ENCODE measurements at regions not wholly inside any gene's neighbourhood (a gene's known extent, or its start where the extent isn't known, plus 50 kb on each side); places are given as distances from the start of the nearest gene placed in this dataset.

- no peak overlapping the region for H3K27ac Mint-ChIP-seq (ENCODE audit: low read depth, unreplicated experiment)
- ChIA-PET CTCF (interaction anchor here (0.9 kb wide), 1 partner anchor 156 kb away, joined by 3 read pairs; no protein-coding TSS in a partner anchor), POLR2A (no interaction called here)
- intact Hi-C loops (cut with micrococcal nuclease): no loop called here
- DNase-seq (ENCODE audit: unreplicated experiment): no peak
- H3K36me3 Mint-ChIP-seq (ENCODE audit: insufficient read depth, unreplicated experiment): no peaks in the 10 kb centered on the region
- BruUV-seq (replicated peaks): no TSS peak
- peaks cover 14% of the 10 kb centered on the region for H3K27me3 Mint-ChIP-seq (ENCODE audit: insufficient read depth, unreplicated experiment)
- H3K4me3 Mint-ChIP-seq (ENCODE audit: unreplicated experiment): no peak overlapping the region
- TF ChIP-seq CTCF (IDR thresholded peaks at IDR 0.05; ENCODE audit: unreplicated experiment): no peak
- H3K9me3 Mint-ChIP-seq (ENCODE audit: unreplicated experiment): no peaks in the 10 kb centered on the region
- peaks cover 5% of the 10 kb centered on the region for H3K4me1 Mint-ChIP-seq (ENCODE audit: insufficient read depth, unreplicated experiment)
Observed at GRCh38 chr17:12389421-12389820, 276.3 kb upstream of the MYOCD start.

- H3K36me3 Mint-ChIP-seq (ENCODE audit: insufficient read depth, unreplicated experiment): no peaks in the 10 kb centered on the region
- DNase-seq (ENCODE audit: unreplicated experiment): no peak
- no peaks in the 10 kb centered on the region for H3K9me3 Mint-ChIP-seq (ENCODE audit: unreplicated experiment)
- POLR2A ChIA-PET: no interaction called here
- intact Hi-C loops (cut with micrococcal nuclease): no loop called here
- no peak for TF ChIP-seq CTCF (IDR thresholded peaks at IDR 0.05; ENCODE audit: unreplicated experiment)
- H3K4me1 Mint-ChIP-seq (ENCODE audit: insufficient read depth, unreplicated experiment): peaks cover 5% of the 10 kb centered on the region
- CTCF ChIA-PET: no interaction called here
- H3K4me3 Mint-ChIP-seq (ENCODE audit: unreplicated experiment): no peak overlapping the region
- H3K27ac Mint-ChIP-seq (ENCODE audit: low read depth, unreplicated experiment): no peak overlapping the region
- H3K27me3 Mint-ChIP-seq (ENCODE audit: insufficient read depth, unreplicated experiment): peaks cover 15% of the 10 kb centered on the region
- no TSS peak for BruUV-seq (replicated peaks)
Observed at GRCh38 chr17:12390631-12391030, 275.1 kb upstream of the MYOCD start.

- intact Hi-C loops (cut with micrococcal nuclease): no loop called here
- ChIA-PET CTCF (no interaction called here), POLR2A (no interaction called here)
- Mint-ChIP-seq H3K36me3 (ENCODE audit: insufficient read depth, unreplicated experiment) (no peaks in the 10 kb centered on the region), H3K27ac (ENCODE audit: low read depth, unreplicated experiment) (no peak overlapping the region), H3K9me3 (ENCODE audit: unreplicated experiment) (peaks cover 5% of the 10 kb centered on the region), H3K4me1 (ENCODE audit: insufficient read depth, unreplicated experiment) (peaks cover 5% of the 10 kb centered on the region), H3K4me3 (ENCODE audit: unreplicated experiment) (no peak overlapping the region), H3K27me3 (ENCODE audit: insufficient read depth, unreplicated experiment) (peaks cover 11% of the 10 kb centered on the region)
- DNase-seq (ENCODE audit: unreplicated experiment): peak; percentile 3
- no TSS peak for BruUV-seq (replicated peaks)
- no peak for TF ChIP-seq CTCF (IDR thresholded peaks at IDR 0.05; ENCODE audit: unreplicated experiment)
Observed at GRCh38 chr17:12391468-12391867, 274.2 kb upstream of the MYOCD start.

DNA sequence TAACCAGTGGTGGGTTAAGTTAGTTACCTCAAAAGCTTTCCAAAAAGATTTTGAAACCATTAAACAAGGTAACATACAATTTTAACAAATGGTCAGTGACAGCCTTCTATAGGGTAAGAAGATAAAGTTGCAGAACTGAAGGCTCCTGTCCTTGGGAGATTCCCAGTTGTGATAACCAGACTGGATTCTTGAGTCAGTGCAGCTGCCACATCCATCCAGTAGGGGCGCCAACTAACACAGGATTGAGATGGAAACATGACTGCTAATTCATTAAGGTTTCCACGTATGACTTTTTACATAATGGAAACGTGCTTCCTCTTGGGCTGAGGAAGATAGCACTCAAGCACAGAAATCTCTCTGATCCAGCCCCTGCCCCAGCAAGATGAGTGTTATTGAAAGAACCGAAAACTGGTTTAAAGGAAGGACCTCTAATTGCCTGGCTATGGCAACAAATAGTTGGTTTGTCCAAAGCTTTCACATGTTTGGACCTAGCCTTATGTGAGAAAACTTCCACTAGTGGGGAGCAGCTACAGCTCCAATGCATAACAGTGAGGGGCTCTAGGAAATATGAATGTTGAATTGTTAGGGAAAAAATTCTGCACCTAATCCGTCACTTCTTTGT lies 269.8 kb upstream of the MYOCD start:
- BruUV-seq (replicated peaks): no TSS peak
- intact Hi-C loops (cut with micrococcal nuclease): no loop called here
- peaks cover 15% of the 10 kb centered on the region for H3K9me3 Mint-ChIP-seq (ENCODE audit: unreplicated experiment)
- ChIA-PET POLR2A (no interaction called here), CTCF (interaction anchor here (0.8 to 1.9 kb wide), 4 partner anchors 11 to 140 kb away, joined by 3 to 4 read pairs (median 3); no protein-coding TSS in a partner anchor)
- H3K4me1 Mint-ChIP-seq (ENCODE audit: insufficient read depth, unreplicated experiment): peaks cover 5% of the 10 kb centered on the region
- peak; percentile 14 for DNase-seq (ENCODE audit: unreplicated experiment)
- no peaks in the 10 kb centered on the region for H3K36me3 Mint-ChIP-seq (ENCODE audit: insufficient read depth, unreplicated experiment)
- H3K27me3 Mint-ChIP-seq (ENCODE audit: insufficient read depth, unreplicated experiment): peaks cover 11% of the 10 kb centered on the region
- peak; percentile 34 for TF ChIP-seq CTCF (IDR thresholded peaks at IDR 0.05; ENCODE audit: unreplicated experiment)
- H3K27ac Mint-ChIP-seq (ENCODE audit: low read depth, unreplicated experiment): no peak overlapping the region
- no peak overlapping the region for H3K4me3 Mint-ChIP-seq (ENCODE audit: unreplicated experiment)

Measured in MCF 10A (cell line).